ENCODE measurements at regions not wholly inside any gene's neighbourhood (a gene's known extent, or its start where the extent isn't known, plus 50 kb on each side); places are given as distances from the start of the nearest gene placed in this dataset.
A peak's percentile ranks its signal among the peaks of the same experiment; 100 is the strongest.
"Not testable (repeated sequence)": the region's sequence is repeated elsewhere in the genome, so short reads cannot be mapped to it uniquely, and the experiment has no call there.

- ATAC-seq (ENCODE audit: low read depth in 2 of 2) (no peak), DNase-seq (no peak)
- Histone ChIP-seq H3K27ac (ENCODE audit: insufficient read depth, low read length, poor library complexity, severe bottlenecking) (no peak overlapping the region), H3K27me3 (ENCODE audit: control insufficient read depth, insufficient read depth, low read length) (no peaks in the 10 kb centered on the region), H3K36me3 (ENCODE audit: control insufficient read depth, insufficient read depth, low read length) (no peaks in the 10 kb centered on the region), H3K9me3 (ENCODE audit: control insufficient read depth in 2 of 2, low read length in 2 of 2) (no peaks in the 10 kb centered on the region), H3K4me3 (ENCODE audit: low read depth, low read length) (no peak overlapping the region), H3K4me1 (ENCODE audit: control insufficient read depth, insufficient read depth, low read length, poor library complexity, severe bottlenecking) (no peaks in the 10 kb centered on the region)
- no peaks in the 10 kb centered on the region for H3K36me3 Mint-ChIP-seq
- no peak overlapping the region for H3K27ac Mint-ChIP-seq
- no peaks in the 10 kb centered on the region for H3K27me3 Mint-ChIP-seq
- H3K4me1 Mint-ChIP-seq, result no peaks in the 10 kb centered on the region
- no peaks in the 10 kb centered on the region for H3K9me3 Mint-ChIP-seq
- H3K4me3 Mint-ChIP-seq, result no peak overlapping the region
Observed at GRCh38 chr1:65596768-65597167, 176.3 kb downstream of the LEPR start.

- H3K4me3 ChIP-seq (ENCODE audit: low read depth, low read length), result no peak overlapping the region
Observed at GRCh38 chr1:65605621-65606020, 185.2 kb downstream of the LEPR start.

GRCh38 chr1:65606426-65606825 lies 186.0 kb downstream of the LEPR start:
- Histone ChIP-seq H3K27me3 (ENCODE audit: control insufficient read depth, insufficient read depth, low read length) (no peaks in the 10 kb centered on the region), H3K4me3 (ENCODE audit: low read depth, low read length) (no peak overlapping the region), H3K9me3 (ENCODE audit: control insufficient read depth in 2 of 2, low read length in 2 of 2) (no peaks in the 10 kb centered on the region), H3K4me1 (ENCODE audit: control insufficient read depth, insufficient read depth, low read length, poor library complexity, severe bottlenecking) (no peaks in the 10 kb centered on the region), H3K27ac (ENCODE audit: insufficient read depth, low read length, poor library complexity, severe bottlenecking) (no peak overlapping the region), H3K36me3 (ENCODE audit: control insufficient read depth, insufficient read depth, low read length) (no peaks in the 10 kb centered on the region)
- Mint-ChIP-seq H3K9me3 (no peaks in the 10 kb centered on the region), H3K27me3 (no peaks in the 10 kb centered on the region), H3K27ac (no peak overlapping the region), H3K4me1 (peaks cover 0 to 6% (median 0%) of the 10 kb centered on the region in 4 donors), H3K36me3 (peaks cover 3% of the 10 kb centered on the region), H3K4me3 (no peak overlapping the region)
- no peak for DNase-seq
- no peak for ATAC-seq (ENCODE audit: low read depth in 2 of 2)

More at GRCh38 chr1:65605621-65606020, 185.2 kb downstream of the LEPR start:
- no peak overlapping the region for H3K27ac ChIP-seq (ENCODE audit: insufficient read depth, low read length, poor library complexity, severe bottlenecking)
- no peaks in the 10 kb centered on the region for H3K27me3 ChIP-seq (ENCODE audit: control insufficient read depth, insufficient read depth, low read length)
- Mint-ChIP-seq H3K4me3 (no peak overlapping the region), H3K9me3 (no peaks in the 10 kb centered on the region), H3K36me3 (peaks cover 3% of the 10 kb centered on the region), H3K4me1 (peaks cover 0 to 6% (median 0%) of the 10 kb centered on the region in 4 donors), H3K27ac (no peak overlapping the region), H3K27me3 (no peaks in the 10 kb centered on the region)
- H3K4me1 ChIP-seq (ENCODE audit: control insufficient read depth, insufficient read depth, low read length, poor library complexity, severe bottlenecking), result no peaks in the 10 kb centered on the region
- DNase-seq, result no peak
- no peak for ATAC-seq (ENCODE audit: low read depth in 2 of 2)
- H3K9me3 ChIP-seq (ENCODE audit: control insufficient read depth in 2 of 2, low read length in 2 of 2), result no peaks in the 10 kb centered on the region
- H3K36me3 ChIP-seq (ENCODE audit: control insufficient read depth, insufficient read depth, low read length), result no peaks in the 10 kb centered on the region

- Histone ChIP-seq H3K4me1 (ENCODE audit: control insufficient read depth, insufficient read depth, low read length, poor library complexity, severe bottlenecking) (peaks cover 12% of the 10 kb centered on the region), H3K4me3 (ENCODE audit: low read depth, low read length) (no peak overlapping the region), H3K27ac (ENCODE audit: insufficient read depth, low read length, poor library complexity, severe bottlenecking) (no peak overlapping the region), H3K36me3 (ENCODE audit: control insufficient read depth, insufficient read depth, low read length) (no peaks in the 10 kb centered on the region), H3K27me3 (ENCODE audit: control insufficient read depth, insufficient read depth, low read length) (no peaks in the 10 kb centered on the region), H3K9me3 (ENCODE audit: control insufficient read depth in 2 of 2, low read length in 2 of 2) (no peaks in the 10 kb centered on the region)
- Mint-ChIP-seq H3K36me3 (no peaks in the 10 kb centered on the region), H3K27ac (no peak overlapping the region), H3K9me3 (peaks cover 0 to 2% (median 0%) of the 10 kb centered on the region in 7 donors), H3K4me3 (no peak overlapping the region), H3K4me1 (peaks cover 12 to 27% (median 18%) of the 10 kb centered on the region in 4 donors), H3K27me3 (no peaks in the 10 kb centered on the region)
- ATAC-seq (ENCODE audit: low read depth in 2 of 2) (no peak), DNase-seq (no peak)
Observed at GRCh38 chr1:65613884-65614283, 178.8 kb upstream of the PDE4B start.

GRCh38 chr1:65615859-65616258 lies 176.8 kb upstream of the PDE4B start:
- Mint-ChIP-seq H3K27me3 (no peaks in the 10 kb centered on the region), H3K4me3 (no peak overlapping the region), H3K4me1 (peaks cover 12 to 27% (median 18%) of the 10 kb centered on the region in 4 donors), H3K9me3 (peaks cover 0 to 2% (median 0%) of the 10 kb centered on the region in 7 donors), H3K36me3 (no peaks in the 10 kb centered on the region), H3K27ac (peak overlapping the region in 1 of 3 donors; percentile 57)
- Histone ChIP-seq H3K27ac (ENCODE audit: insufficient read depth, low read length, poor library complexity, severe bottlenecking) (no peak overlapping the region), H3K4me3 (ENCODE audit: low read depth, low read length) (peak overlapping the region; percentile 22), H3K4me1 (ENCODE audit: control insufficient read depth, insufficient read depth, low read length, poor library complexity, severe bottlenecking) (peaks cover 12% of the 10 kb centered on the region), H3K9me3 (ENCODE audit: control insufficient read depth in 2 of 2, low read length in 2 of 2) (no peaks in the 10 kb centered on the region), H3K27me3 (ENCODE audit: control insufficient read depth, insufficient read depth, low read length) (no peaks in the 10 kb centered on the region), H3K36me3 (ENCODE audit: control insufficient read depth, insufficient read depth, low read length) (no peaks in the 10 kb centered on the region)
- DNase-seq (no peak), ATAC-seq (ENCODE audit: low read depth in 2 of 2) (no peak)

- H3K36me3 ChIP-seq (ENCODE audit: control insufficient read depth, insufficient read depth, low read length); H3K9me3 ChIP-seq (ENCODE audit: control insufficient read depth in 2 of 2, low read length in 2 of 2); H3K27ac Mint-ChIP-seq; H3K36me3 Mint-ChIP-seq; H3K4me1 ChIP-seq (ENCODE audit: control insufficient read depth, insufficient read depth, low read length, poor library complexity, severe bottlenecking); DNase-seq; ATAC-seq (ENCODE audit: low read depth in 2 of 2); H3K4me3 ChIP-seq (ENCODE audit: low read depth, low read length); H3K27ac ChIP-seq (ENCODE audit: insufficient read depth, low read length, poor library complexity, severe bottlenecking); H3K27me3 Mint-ChIP-seq; H3K9me3 Mint-ChIP-seq; H3K4me3 Mint-ChIP-seq; H3K27me3 ChIP-seq (ENCODE audit: control insufficient read depth, insufficient read depth, low read length): not testable (repeated sequence)
- H3K4me1 Mint-ChIP-seq, result peaks cover 6 to 16% (median 9%) of the 10 kb centered on the region in 4 donors
Observed at GRCh38 chr1:65621721-65622120, 171.0 kb upstream of the PDE4B start.

GRCh38 chr1:65623895-65624294 lies 168.8 kb upstream of the PDE4B start:
- H3K4me1 ChIP-seq (ENCODE audit: control insufficient read depth, insufficient read depth, low read length, poor library complexity, severe bottlenecking), result no peaks in the 10 kb centered on the region
- no peaks in the 10 kb centered on the region for H3K27me3 Mint-ChIP-seq
- peaks cover 0 to 2% (median 0%) of the 10 kb centered on the region in 7 donors for H3K9me3 Mint-ChIP-seq
- no peaks in the 10 kb centered on the region for H3K36me3 Mint-ChIP-seq
- no peaks in the 10 kb centered on the region for H3K36me3 ChIP-seq (ENCODE audit: control insufficient read depth, insufficient read depth, low read length)
- H3K9me3 ChIP-seq (ENCODE audit: control insufficient read depth in 2 of 2, low read length in 2 of 2), result no peaks in the 10 kb centered on the region
- H3K4me3 Mint-ChIP-seq, result no peak overlapping the region
- no peak overlapping the region for H3K4me3 ChIP-seq (ENCODE audit: low read depth, low read length)
- H3K4me1 Mint-ChIP-seq, result no peaks in the 10 kb centered on the region
- no peaks in the 10 kb centered on the region for H3K27me3 ChIP-seq (ENCODE audit: control insufficient read depth, insufficient read depth, low read length)
- no peak overlapping the region for H3K27ac ChIP-seq (ENCODE audit: insufficient read depth, low read length, poor library complexity, severe bottlenecking)
- H3K27ac Mint-ChIP-seq, result no peak overlapping the region
- DNase-seq, result no peak
- no peak for ATAC-seq (ENCODE audit: low read depth in 2 of 2)

- Mint-ChIP-seq H3K9me3 (peaks cover 0 to 2% (median 0%) of the 10 kb centered on the region in 7 donors), H3K27ac (no peak overlapping the region), H3K4me1 (no peaks in the 10 kb centered on the region), H3K4me3 (no peak overlapping the region), H3K27me3 (no peaks in the 10 kb centered on the region), H3K36me3 (no peaks in the 10 kb centered on the region)
- DNase-seq (no peak), ATAC-seq (ENCODE audit: low read depth in 2 of 2) (no peak)
- H3K4me3 ChIP-seq (ENCODE audit: low read depth, low read length), result no peak overlapping the region
- no peaks in the 10 kb centered on the region for H3K9me3 ChIP-seq (ENCODE audit: control insufficient read depth in 2 of 2, low read length in 2 of 2)
- H3K27me3 ChIP-seq (ENCODE audit: control insufficient read depth, insufficient read depth, low read length), result no peaks in the 10 kb centered on the region
- H3K27ac ChIP-seq (ENCODE audit: insufficient read depth, low read length, poor library complexity, severe bottlenecking), result no peak overlapping the region
- no peaks in the 10 kb centered on the region for H3K36me3 ChIP-seq (ENCODE audit: control insufficient read depth, insufficient read depth, low read length)
- no peaks in the 10 kb centered on the region for H3K4me1 ChIP-seq (ENCODE audit: control insufficient read depth, insufficient read depth, low read length, poor library complexity, severe bottlenecking)
Observed at GRCh38 chr1:65625528-65625927, 167.2 kb upstream of the PDE4B start.

Measured in CD4-positive, CD25-positive, alpha-beta regulatory T cell (primary cell).